WI38 (cell line): ENCODE measurements at regions not wholly inside any gene's neighbourhood (a gene's known extent, or its start where the extent isn't known, plus 50 kb on each side); places are given as distances from the start of the nearest gene placed in this dataset.

Experiments
- H3K4me3 ChIP-seq: 2 replicates; pipeline ENCODE4 v1.5.1; 2011; ENCODE audit warnings: low read depth, mild to moderate bottlenecking, control low read depth, low read length
- TF ChIP-seq, protein P1 (sequence below): IDR thresholded peaks from 2 replicates; pipeline ENCODE4 v1.5.1; 2012; ENCODE audit warnings: low read depth, mild to moderate bottlenecking, control low read depth, low read length

DNA sequence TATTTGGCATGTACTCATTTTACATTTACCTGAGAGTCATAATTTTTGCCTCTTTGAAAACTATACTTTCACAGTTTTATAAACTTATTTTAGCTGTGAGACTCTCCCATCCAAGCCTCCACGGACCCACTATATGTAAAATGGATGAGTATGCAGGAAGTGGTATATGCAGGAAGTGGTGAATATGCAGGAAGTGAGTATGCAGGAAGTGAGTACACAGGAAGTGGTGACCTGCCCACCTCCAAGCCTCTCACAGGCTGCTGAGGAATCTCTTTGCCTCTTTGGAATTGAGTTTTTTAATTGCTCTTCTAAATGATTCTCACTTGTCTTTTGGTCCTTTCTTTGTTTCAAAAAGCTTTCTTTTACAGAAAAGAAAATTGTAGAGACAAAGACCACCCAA lies 85.2 kb downstream of the KBTBD8 start:
- TF ChIP-seq, protein P1, sequence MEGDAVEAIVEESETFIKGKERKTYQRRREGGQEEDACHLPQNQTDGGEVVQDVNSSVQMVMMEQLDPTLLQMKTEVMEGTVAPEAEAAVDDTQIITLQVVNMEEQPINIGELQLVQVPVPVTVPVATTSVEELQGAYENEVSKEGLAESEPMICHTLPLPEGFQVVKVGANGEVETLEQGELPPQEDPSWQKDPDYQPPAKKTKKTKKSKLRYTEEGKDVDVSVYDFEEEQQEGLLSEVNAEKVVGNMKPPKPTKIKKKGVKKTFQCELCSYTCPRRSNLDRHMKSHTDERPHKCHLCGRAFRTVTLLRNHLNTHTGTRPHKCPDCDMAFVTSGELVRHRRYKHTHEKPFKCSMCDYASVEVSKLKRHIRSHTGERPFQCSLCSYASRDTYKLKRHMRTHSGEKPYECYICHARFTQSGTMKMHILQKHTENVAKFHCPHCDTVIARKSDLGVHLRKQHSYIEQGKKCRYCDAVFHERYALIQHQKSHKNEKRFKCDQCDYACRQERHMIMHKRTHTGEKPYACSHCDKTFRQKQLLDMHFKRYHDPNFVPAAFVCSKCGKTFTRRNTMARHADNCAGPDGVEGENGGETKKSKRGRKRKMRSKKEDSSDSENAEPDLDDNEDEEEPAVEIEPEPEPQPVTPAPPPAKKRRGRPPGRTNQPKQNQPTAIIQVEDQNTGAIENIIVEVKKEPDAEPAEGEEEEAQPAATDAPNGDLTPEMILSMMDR = no peak
- no peak overlapping the region for H3K4me3 ChIP-seq

DNA sequence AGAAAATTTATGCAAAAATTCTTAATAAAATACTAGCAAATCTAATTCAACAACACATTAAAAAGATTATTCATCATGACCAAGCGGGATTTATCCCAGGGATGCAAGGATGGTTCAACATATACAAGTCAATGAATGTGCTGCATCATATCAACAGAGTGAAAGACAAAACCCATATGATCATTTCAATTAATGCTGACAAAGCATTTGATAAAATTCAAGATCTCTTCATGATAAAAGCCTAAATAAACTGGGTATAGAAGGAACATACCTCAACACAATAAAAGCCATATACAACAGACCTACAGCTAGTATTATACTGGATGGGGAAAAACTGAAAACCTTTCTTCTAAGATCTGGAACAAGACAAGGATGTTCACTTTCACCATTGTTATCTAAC lies 89.7 kb downstream of the KBTBD8 start:
- no peak overlapping the region for H3K4me3 ChIP-seq
- TF ChIP-seq, protein P1 = no peak

DNA sequence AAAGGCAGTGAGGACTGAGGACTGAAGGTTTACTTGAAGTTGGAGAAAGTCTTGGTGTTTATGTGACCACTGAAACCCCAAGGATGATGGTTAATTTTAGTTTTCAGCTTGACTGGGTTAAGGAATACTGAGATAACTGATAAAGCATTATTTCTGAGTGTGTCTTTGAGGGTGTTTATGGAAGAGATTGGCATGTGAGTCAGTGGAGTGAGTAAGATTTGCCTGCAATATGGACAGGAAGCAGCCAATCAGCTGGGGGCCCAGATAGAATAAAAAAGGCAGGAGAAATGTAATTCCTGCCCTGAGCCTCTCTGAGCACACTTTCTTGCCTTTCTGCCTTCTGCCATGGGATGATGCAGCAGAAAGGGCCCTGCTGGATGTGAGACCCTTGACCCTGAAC lies 92.4 kb downstream of the KBTBD8 start:
- TF ChIP-seq, protein P1 = no peak

DNA sequence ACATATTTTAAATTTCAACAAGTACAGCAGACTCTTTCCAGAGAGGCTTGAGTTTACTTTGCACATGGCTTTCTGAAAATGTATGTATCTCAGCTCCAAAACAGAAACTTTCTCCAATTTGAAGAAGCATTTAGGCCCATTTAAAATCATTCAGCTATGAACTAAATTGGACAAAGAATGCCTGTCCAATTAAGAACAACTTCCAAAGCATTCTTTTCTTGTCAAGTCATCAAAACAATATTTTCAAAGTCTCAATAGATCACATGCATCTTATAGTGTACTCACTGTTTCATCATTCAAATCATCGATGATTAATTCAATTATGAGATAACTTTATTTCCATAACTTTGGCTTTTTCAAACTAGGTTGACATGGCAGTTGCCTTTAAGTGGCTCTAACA lies 95.2 kb downstream of the KBTBD8 start:
- H3K4me3 ChIP-seq = no peak overlapping the region
- TF ChIP-seq, protein P1 = no peak

More for the DNA sequence above, 92.4 kb downstream of the KBTBD8 start:
- H3K4me3 ChIP-seq = no peak overlapping the region

DNA sequence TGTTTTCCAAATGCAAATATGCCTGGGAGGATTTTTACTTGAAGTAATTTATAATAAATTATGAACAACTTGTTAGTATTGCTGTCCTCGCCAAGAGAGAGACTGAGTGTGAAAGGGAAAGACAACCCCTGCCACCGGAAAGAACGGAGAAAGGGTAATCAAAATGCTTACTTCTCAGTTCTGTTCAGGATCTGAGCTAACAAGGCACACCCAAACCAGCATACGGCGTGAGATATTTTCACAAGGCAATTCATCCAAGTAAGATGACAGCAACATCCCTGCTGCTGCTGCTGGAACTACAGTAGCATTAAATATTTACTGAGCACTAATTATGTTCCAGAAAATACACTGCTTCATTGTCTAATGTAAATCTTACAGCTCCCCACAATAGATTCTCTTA lies 96.1 kb downstream of the KBTBD8 start:
- H3K4me3 ChIP-seq = no peak overlapping the region
- TF ChIP-seq, protein P1 = no peak

DNA sequence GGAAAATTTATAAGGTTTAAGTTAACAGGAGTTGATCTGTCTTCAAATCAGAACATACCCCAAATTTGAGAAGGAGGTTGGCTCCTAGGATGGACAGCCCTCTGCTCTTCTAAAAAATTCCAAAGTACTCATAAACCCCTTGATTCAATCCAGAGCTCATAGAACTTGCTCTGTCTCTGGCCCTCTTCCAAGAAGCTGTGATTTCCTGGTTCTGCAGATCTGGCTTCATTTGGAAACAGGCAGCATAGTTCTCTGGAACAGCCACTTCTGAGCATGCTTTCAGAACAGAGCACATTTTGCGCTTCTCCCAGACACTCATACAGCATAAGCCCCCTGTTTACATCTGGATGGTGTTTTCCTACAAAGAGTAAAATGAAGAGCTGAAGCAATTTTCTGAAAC lies 96.7 kb downstream of the KBTBD8 start:
- TF ChIP-seq, protein P1 = no peak
- H3K4me3 ChIP-seq = no peak overlapping the region

DNA sequence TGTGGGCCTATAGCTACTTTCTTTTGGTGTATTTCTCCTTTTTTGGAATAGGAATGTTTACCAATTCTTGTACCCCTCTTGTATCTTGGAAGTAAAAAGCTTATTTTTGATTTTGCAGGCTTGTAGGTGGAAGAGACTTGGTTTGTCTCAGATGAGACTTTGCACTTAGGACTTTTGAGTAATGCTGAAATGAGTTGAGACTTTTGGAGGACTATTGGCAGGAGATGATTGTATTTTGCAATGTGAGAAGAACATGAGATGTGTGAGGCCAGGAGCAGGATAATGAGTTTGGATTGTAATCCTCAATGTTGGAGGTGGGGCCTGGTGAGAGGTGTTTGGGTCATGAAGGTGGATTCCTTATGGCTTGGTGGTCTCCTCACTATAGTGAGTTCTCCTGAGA lies 106.3 kb downstream of the KBTBD8 start:
- TF ChIP-seq, protein P1 = no peak
- H3K4me3 ChIP-seq = no peak overlapping the region
